Skeletal muscle tissue (tissue), 3 donors: ENCODE measurements at regions not wholly inside any gene's neighbourhood (a gene's known extent, or its start where the extent isn't known, plus 50 kb on each side); places are given as distances from the start of the nearest gene placed in this dataset.

Source experiments
- H3K27ac ChIP-seq: one replicate; pipeline ENCODE4 v1.7.0; 2013; ENCODE audit warnings: mild to moderate bottlenecking, low read depth, low read length, inconsistent platforms
- H3K27me3 ChIP-seq, 3 donors: one replicate each; pipeline ENCODE4 v1.7.0; 2013; ENCODE audit warnings: low read length in 3 of 3; ENCODE audit not compliant: control insufficient read depth in 3 of 3, insufficient read depth in 3 of 3
- H3K36me3 ChIP-seq, 3 donors: one replicate each; pipeline ENCODE4 v1.7.0; 2013; ENCODE audit warnings: low read length in 3 of 3; ENCODE audit not compliant: control insufficient read depth in 3 of 3, insufficient read depth in 3 of 3
- H3K4me1 ChIP-seq, 3 donors: one replicate each; pipeline ENCODE4 v1.7.0; 2013; ENCODE audit warnings: low read length in 3 of 3, mild to moderate bottlenecking in 3 of 3; ENCODE audit not compliant: control insufficient read depth in 3 of 3, insufficient read depth in 3 of 3
- H3K4me3 ChIP-seq, 3 donors: one replicate each; pipeline ENCODE4 v1.7.0; 2013; ENCODE audit warnings: low read length in 3 of 3
- H3K9ac ChIP-seq, 3 donors: one replicate each; pipeline ENCODE4 v1.7.0; 2013; ENCODE audit warnings: low read length in 3 of 3, mild to moderate bottlenecking in 3 of 3, moderate library complexity in 2 of 3, low read depth in 1 of 3
- H3K9me3 ChIP-seq, 3 donors: one replicate each; pipeline ENCODE4 v1.7.0; 2013; ENCODE audit warnings: low read length in 3 of 3; ENCODE audit not compliant: control insufficient read depth in 3 of 3
- donor health status: Osteomylitis.

- no peaks in the 10 kb centered on the region for H3K9me3 ChIP-seq
- no peak overlapping the region for H3K27ac ChIP-seq
- no peaks in the 10 kb centered on the region for H3K27me3 ChIP-seq
- H3K9ac ChIP-seq = no peak overlapping the region
- H3K36me3 ChIP-seq = no peaks in the 10 kb centered on the region
- H3K4me3 ChIP-seq = no peak overlapping the region
- H3K4me1 ChIP-seq = peaks cover 0 to 2% (median 0%) of the 10 kb centered on the region in 3 donors
Observed at GRCh38 chr21:32198384-32198783, 80.5 kb downstream of the MIS18A start.

- H3K4me1 ChIP-seq = peaks cover 0 to 2% (median 0%) of the 10 kb centered on the region in 3 donors
- no peak overlapping the region for H3K4me3 ChIP-seq
- H3K9ac ChIP-seq = no peak overlapping the region
- no peaks in the 10 kb centered on the region for H3K27me3 ChIP-seq
- no peaks in the 10 kb centered on the region for H3K9me3 ChIP-seq
- H3K27ac ChIP-seq = no peak overlapping the region
- H3K36me3 ChIP-seq = no peaks in the 10 kb centered on the region
Observed at GRCh38 chr21:32197896-32198295, 81.0 kb downstream of the MIS18A start.

GRCh38 chr21:32196001-32196400 lies 82.8 kb downstream of the MIS18A start:
- no peak overlapping the region for H3K9ac ChIP-seq
- H3K27me3 ChIP-seq = no peaks in the 10 kb centered on the region
- no peak overlapping the region for H3K27ac ChIP-seq
- H3K4me3 ChIP-seq = no peak overlapping the region
- no peaks in the 10 kb centered on the region for H3K9me3 ChIP-seq
- H3K36me3 ChIP-seq = no peaks in the 10 kb centered on the region
- H3K4me1 ChIP-seq = peaks cover 0 to 2% (median 0%) of the 10 kb centered on the region in 3 donors

- H3K9me3 ChIP-seq = no peaks in the 10 kb centered on the region
- H3K36me3 ChIP-seq = no peaks in the 10 kb centered on the region
- H3K9ac ChIP-seq = no peak overlapping the region
- H3K4me3 ChIP-seq = no peak overlapping the region
- H3K4me1 ChIP-seq = peaks cover 0 to 2% (median 0%) of the 10 kb centered on the region in 3 donors
- H3K27ac ChIP-seq = no peak overlapping the region
- no peaks in the 10 kb centered on the region for H3K27me3 ChIP-seq
Observed at GRCh38 chr21:32193098-32193465, 85.8 kb downstream of the MIS18A start.

- Histone ChIP-seq H3K4me1 (no peaks in the 10 kb centered on the region), H3K9ac (no peak overlapping the region), H3K36me3 (no peaks in the 10 kb centered on the region), H3K4me3 (no peak overlapping the region), H3K27me3 (no peaks in the 10 kb centered on the region), H3K9me3 (no peaks in the 10 kb centered on the region), H3K27ac (no peak overlapping the region)
Observed at GRCh38 chr21:32192291-32193097, 86.4 kb downstream of the MIS18A start.

- H3K36me3 ChIP-seq = no peaks in the 10 kb centered on the region
- H3K27me3 ChIP-seq = no peaks in the 10 kb centered on the region
- no peak overlapping the region for H3K4me3 ChIP-seq
- H3K9me3 ChIP-seq = no peaks in the 10 kb centered on the region
- H3K4me1 ChIP-seq = no peaks in the 10 kb centered on the region
- H3K27ac ChIP-seq = no peak overlapping the region
- no peak overlapping the region for H3K9ac ChIP-seq
Observed at GRCh38 chr21:32190493-32191144, 88.2 kb downstream of the MIS18A start.

GRCh38 chr21:32189688-32190483 lies 89.0 kb downstream of the MIS18A start:
- no peak overlapping the region for H3K9ac ChIP-seq
- no peaks in the 10 kb centered on the region for H3K27me3 ChIP-seq
- H3K4me3 ChIP-seq = no peak overlapping the region
- H3K36me3 ChIP-seq = no peaks in the 10 kb centered on the region
- no peak overlapping the region for H3K27ac ChIP-seq
- H3K4me1 ChIP-seq = no peaks in the 10 kb centered on the region
- H3K9me3 ChIP-seq = no peaks in the 10 kb centered on the region

GRCh38 chr21:32186804-32187203 lies 92.0 kb downstream of the MIS18A start:
- Histone ChIP-seq H3K4me1 (no peaks in the 10 kb centered on the region), H3K9ac (no peak overlapping the region), H3K9me3 (no peaks in the 10 kb centered on the region), H3K4me3 (no peak overlapping the region), H3K27ac (no peak overlapping the region), H3K36me3 (no peaks in the 10 kb centered on the region), H3K27me3 (no peaks in the 10 kb centered on the region)

GRCh38 chr21:32185726-32186125 lies 93.1 kb downstream of the MIS18A start:
- no peak overlapping the region for H3K9ac ChIP-seq
- no peak overlapping the region for H3K27ac ChIP-seq
- no peaks in the 10 kb centered on the region for H3K36me3 ChIP-seq
- no peaks in the 10 kb centered on the region for H3K9me3 ChIP-seq
- no peak overlapping the region for H3K4me3 ChIP-seq
- H3K27me3 ChIP-seq = no peaks in the 10 kb centered on the region
- no peaks in the 10 kb centered on the region for H3K4me1 ChIP-seq

- Histone ChIP-seq H3K27ac (no peak overlapping the region), H3K9ac (no peak overlapping the region)
Observed at GRCh38 chr21:32185103-32185502, 93.7 kb downstream of the MIS18A start.

More at GRCh38 chr21:32185103-32185502, 93.7 kb downstream of the MIS18A start:
- H3K4me1 ChIP-seq = no peaks in the 10 kb centered on the region
- H3K27me3 ChIP-seq = no peaks in the 10 kb centered on the region
- no peaks in the 10 kb centered on the region for H3K36me3 ChIP-seq
- no peaks in the 10 kb centered on the region for H3K9me3 ChIP-seq
- no peak overlapping the region for H3K4me3 ChIP-seq
